ENCODE measurements at regions not wholly inside any gene's neighbourhood (a gene's known extent, or its start where the extent isn't known, plus 50 kb on each side); places are given as distances from the start of the nearest gene placed in this dataset.

- TF ChIP-seq CTCF (IDR thresholded peaks at IDR 0.05; ENCODE audit: extremely low read depth in 1 of 2, insufficient read depth in 1 of 2, low read depth in 1 of 2, low read length in 2 of 2) (no peak), POLR2A (IDR thresholded peaks at IDR 0.05; ENCODE audit: low read depth, low read length) (no peak), POLR2AphosphoS5 (IDR thresholded peaks at IDR 0.05; ENCODE audit: insufficient read depth, low read depth, low read length) (no peak), MAX (IDR thresholded peaks at IDR 0.05; ENCODE audit: insufficient read depth, insufficient read length) (no peak), JUN (IDR thresholded peaks at IDR 0.05; ENCODE audit: borderline replicate concordance, insufficient read depth, insufficient read length, low read depth) (no peak), EZH2 (IDR thresholded peaks at IDR 0.05; ENCODE audit: borderline replicate concordance, low read depth, low read length, severe bottlenecking) (no peak), FOS (IDR thresholded peaks at IDR 0.05; ENCODE audit: borderline replicate concordance, insufficient read depth, low read length) (no peak), GATA2 (IDR thresholded peaks at IDR 0.05; ENCODE audit: insufficient read depth, insufficient read length, low read depth, low read length) (no peak), MYC (IDR thresholded peaks at IDR 0.05; ENCODE audit: low read depth, low read length) (no peak)
These were observed 80.1 kb upstream of the LRPAP1 start for GRCh38 chr4:3612281-3612680.

Data from endothelial cell of umbilical vein (primary cell).